ENCODE measurements at regions not wholly inside any gene's neighbourhood (a gene's known extent, or its start where the extent isn't known, plus 50 kb on each side); places are given as distances from the start of the nearest gene placed in this dataset.

DNA sequence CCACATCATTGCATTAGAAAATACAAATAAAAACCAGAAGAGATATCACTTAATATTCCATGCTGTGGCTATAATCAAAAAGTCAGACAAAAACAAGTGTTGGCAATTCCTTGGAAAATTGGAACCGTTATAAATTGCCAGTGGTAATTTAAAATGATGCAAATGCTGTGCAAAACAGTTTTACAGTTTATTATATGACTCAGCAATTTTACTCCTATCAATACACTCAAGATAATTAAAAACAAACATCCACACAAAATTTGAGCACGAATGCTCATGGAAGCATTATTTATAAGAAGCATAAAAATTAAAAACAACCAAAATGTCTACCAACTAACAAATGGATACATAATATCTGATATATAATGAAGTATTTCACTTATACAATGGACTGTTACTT, 728.8 kb downstream of the CBLN2 start:
- TF ChIP-seq, protein P1, sequence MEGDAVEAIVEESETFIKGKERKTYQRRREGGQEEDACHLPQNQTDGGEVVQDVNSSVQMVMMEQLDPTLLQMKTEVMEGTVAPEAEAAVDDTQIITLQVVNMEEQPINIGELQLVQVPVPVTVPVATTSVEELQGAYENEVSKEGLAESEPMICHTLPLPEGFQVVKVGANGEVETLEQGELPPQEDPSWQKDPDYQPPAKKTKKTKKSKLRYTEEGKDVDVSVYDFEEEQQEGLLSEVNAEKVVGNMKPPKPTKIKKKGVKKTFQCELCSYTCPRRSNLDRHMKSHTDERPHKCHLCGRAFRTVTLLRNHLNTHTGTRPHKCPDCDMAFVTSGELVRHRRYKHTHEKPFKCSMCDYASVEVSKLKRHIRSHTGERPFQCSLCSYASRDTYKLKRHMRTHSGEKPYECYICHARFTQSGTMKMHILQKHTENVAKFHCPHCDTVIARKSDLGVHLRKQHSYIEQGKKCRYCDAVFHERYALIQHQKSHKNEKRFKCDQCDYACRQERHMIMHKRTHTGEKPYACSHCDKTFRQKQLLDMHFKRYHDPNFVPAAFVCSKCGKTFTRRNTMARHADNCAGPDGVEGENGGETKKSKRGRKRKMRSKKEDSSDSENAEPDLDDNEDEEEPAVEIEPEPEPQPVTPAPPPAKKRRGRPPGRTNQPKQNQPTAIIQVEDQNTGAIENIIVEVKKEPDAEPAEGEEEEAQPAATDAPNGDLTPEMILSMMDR (IDR thresholded peaks at IDR 0.05) = no peak
- H2AFZ ChIP-seq (ENCODE audit: insufficient read depth, low read depth, low read length, poor library complexity, severe bottlenecking) = no peak overlapping the region
- WGBS (ENCODE audit: insufficient coverage) = no CpG with 5 or more reads among the region's 2 CpGs
- no peaks in the 10 kb centered on the region for H4K20me1 ChIP-seq (ENCODE audit: insufficient read depth, low read length)
- no peak overlapping the region for H3K4me2 ChIP-seq (replicated peaks; ENCODE audit: extremely low read depth, low read length, poor library complexity, severe bottlenecking)
- Mint-ChIP-seq H3K4me3 (no peak overlapping the region), H3K36me3 (no peaks in the 10 kb centered on the region), H3K4me1 (no peaks in the 10 kb centered on the region), H3K27me3 (ENCODE audit: low read depth in 3 of 3) (no peaks in the 10 kb centered on the region), H3K9me3 (peaks cover 0 to 1% (median 0%) of the 10 kb centered on the region in 7 donors), H3K27ac (no peak overlapping the region)
- intact Hi-C loops (cut with micrococcal nuclease) = no loop called here
- H3K9me3 ChIP-seq (replicated peaks in 1 of 2; ENCODE audit: control insufficient read depth in 1 of 2, insufficient read depth in 1 of 2, low read length in 2 of 2) = peaks cover 0 to 3% of the 10 kb centered on the region in 2 donors
- no peaks in the 10 kb centered on the region for H3K79me2 ChIP-seq (ENCODE audit: insufficient read depth, low read length)
- no peaks in the 10 kb centered on the region for H3K36me3 ChIP-seq (replicated peaks in 1 of 2; ENCODE audit: control insufficient read depth in 1 of 2, insufficient read depth in 2 of 2, low read length in 2 of 2)
- no peak overlapping the region for H3K9ac ChIP-seq (ENCODE audit: insufficient read depth, low read length, poor library complexity, severe bottlenecking)
- H3K4me1 ChIP-seq (ENCODE audit: control insufficient read depth in 1 of 2, insufficient read depth in 2 of 2, low read length in 2 of 2) = no peaks in the 10 kb centered on the region
- H3K27ac ChIP-seq (ENCODE audit: low read depth in 1 of 2, low read length in 2 of 2) = no peak overlapping the region
- H3K27me3 ChIP-seq (ENCODE audit: control insufficient read depth in 2 of 2, insufficient read depth in 2 of 2, low read length in 2 of 2) = no peaks in the 10 kb centered on the region
- no peak overlapping the region for H3K4me3 ChIP-seq (replicated peaks in 1 of 3; ENCODE audit: low read depth in 2 of 3, low read length in 3 of 3)
- DNase-seq = no peak

DNA sequence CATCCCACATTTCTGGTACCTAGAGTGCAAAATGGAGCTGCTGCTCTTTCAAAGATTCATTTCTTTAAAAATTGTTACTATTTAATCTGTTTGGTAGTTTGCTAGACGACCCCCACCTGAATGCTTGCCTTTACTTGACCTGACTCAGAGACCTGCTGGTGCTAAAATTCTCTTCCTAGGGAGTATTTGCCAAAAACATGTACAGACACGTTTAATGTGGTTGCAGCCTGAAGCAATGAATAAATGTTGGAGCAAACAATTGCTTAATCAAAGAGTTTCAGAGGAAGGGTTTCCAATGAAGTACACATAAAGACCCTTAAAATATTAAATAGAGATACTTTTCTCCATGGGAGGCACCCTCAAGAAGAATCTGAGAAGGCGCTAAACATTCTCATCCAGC, 734.4 kb downstream of the CBLN2 start:
- Mint-ChIP-seq H3K4me3 (no peak overlapping the region), H3K36me3 (no peaks in the 10 kb centered on the region), H3K9me3 (peaks cover 0 to 5% (median 0%) of the 10 kb centered on the region in 7 donors), H3K27ac (no peak overlapping the region), H3K27me3 (ENCODE audit: low read depth in 3 of 3) (no peaks in the 10 kb centered on the region), H3K4me1 (no peaks in the 10 kb centered on the region)
- H3K27ac ChIP-seq (ENCODE audit: low read depth in 1 of 2, low read length in 2 of 2) = no peak overlapping the region
- H3K9me3 ChIP-seq (replicated peaks in 1 of 2; ENCODE audit: control insufficient read depth in 1 of 2, insufficient read depth in 1 of 2, low read length in 2 of 2) = peaks cover 0 to 3% of the 10 kb centered on the region in 2 donors
- no peaks in the 10 kb centered on the region for H3K4me1 ChIP-seq (ENCODE audit: control insufficient read depth in 1 of 2, insufficient read depth in 2 of 2, low read length in 2 of 2)
- H3K36me3 ChIP-seq (replicated peaks in 1 of 2; ENCODE audit: control insufficient read depth in 1 of 2, insufficient read depth in 2 of 2, low read length in 2 of 2) = no peaks in the 10 kb centered on the region
- no peak for DNase-seq
- no peaks in the 10 kb centered on the region for H3K79me2 ChIP-seq (ENCODE audit: insufficient read depth, low read length)
- 100% methylated on average over 1 of the region's 3 CpGs for WGBS (ENCODE audit: insufficient coverage)
- no peak overlapping the region for H3K4me3 ChIP-seq (replicated peaks in 1 of 3; ENCODE audit: low read depth in 2 of 3, low read length in 3 of 3)
- TF ChIP-seq, protein P1 (IDR thresholded peaks at IDR 0.05) = no peak
- H2AFZ ChIP-seq (ENCODE audit: insufficient read depth, low read depth, low read length, poor library complexity, severe bottlenecking) = no peak overlapping the region
- no peak overlapping the region for H3K9ac ChIP-seq (ENCODE audit: insufficient read depth, low read length, poor library complexity, severe bottlenecking)
- intact Hi-C loops (cut with micrococcal nuclease) = no loop called here
- no peak overlapping the region for H3K4me2 ChIP-seq (replicated peaks; ENCODE audit: extremely low read depth, low read length, poor library complexity, severe bottlenecking)
- no peaks in the 10 kb centered on the region for H4K20me1 ChIP-seq (ENCODE audit: insufficient read depth, low read length)
- no peaks in the 10 kb centered on the region for H3K27me3 ChIP-seq (ENCODE audit: control insufficient read depth in 2 of 2, insufficient read depth in 2 of 2, low read length in 2 of 2)

Data from CD14-positive monocyte (primary cell).